Stimulated activated CD4-positive, alpha-beta T cell treated with anti-CD3 and anti-CD28 coated beads, Interleukin-15, amount 100 ng/mL, for 1 hour (primary cell): ENCODE measurements at regions not wholly inside any gene's neighbourhood (a gene's known extent, or its start where the extent isn't known, plus 50 kb on each side); places are given as distances from the start of the nearest gene placed in this dataset.
"Not testable (repeated sequence)": the region's sequence is repeated elsewhere in the genome, so short reads cannot be mapped to it uniquely, and the experiment has no call there.

Experiments used
- DNase-seq, 2 donors: peaks; one replicate each; pipeline ENCODE4 v3.0.0-alpha.2; 2020; ENCODE audit warnings: low read depth in 1 of 2, low spot score in 1 of 2

GRCh38 chr1:82139751-82140468, 339.2 kb downstream of the ADGRL2 start:
- no peak for DNase-seq

- not testable (repeated sequence) for DNase-seq
Observed at GRCh38 chr1:82136351-82136750, 335.6 kb downstream of the ADGRL2 start.

- DNase-seq, result no peak
Observed at GRCh38 chr1:82125866-82126265, 325.1 kb downstream of the ADGRL2 start.

- DNase-seq, result no peak
Observed at GRCh38 chr1:82125119-82125518, 324.4 kb downstream of the ADGRL2 start.

GRCh38 chr1:82121421-82121820, 320.7 kb downstream of the ADGRL2 start:
- DNase-seq, result no peak

GRCh38 chr1:82116105-82116504, 315.4 kb downstream of the ADGRL2 start:
- no peak for DNase-seq

GRCh38 chr1:82114887-82115286, 314.2 kb downstream of the ADGRL2 start:
- DNase-seq, result no peak

- DNase-seq, result no peak
Observed at GRCh38 chr1:82110366-82111254, 309.9 kb downstream of the ADGRL2 start.

- DNase-seq, result no peak
Observed at GRCh38 chr1:82108843-82109242, 308.1 kb downstream of the ADGRL2 start.

- no peak for DNase-seq
Observed at GRCh38 chr1:82106672-82107071, 305.9 kb downstream of the ADGRL2 start.

GRCh38 chr1:82099170-82099569, 298.4 kb downstream of the ADGRL2 start:
- DNase-seq, result no peak

- no peak for DNase-seq
Observed at GRCh38 chr1:82094136-82094535, 293.4 kb downstream of the ADGRL2 start.

- no peak for DNase-seq
Observed at GRCh38 chr1:82091729-82092128, 291.0 kb downstream of the ADGRL2 start.

- DNase-seq, result no peak
Observed at GRCh38 chr1:82091265-82091664, 290.5 kb downstream of the ADGRL2 start.

GRCh38 chr1:82090104-82090503, 289.4 kb downstream of the ADGRL2 start:
- DNase-seq, result no peak

GRCh38 chr1:82086739-82087138, 286.0 kb downstream of the ADGRL2 start:
- DNase-seq, result no peak

- no peak for DNase-seq
Observed at GRCh38 chr1:82079607-82080006, 278.9 kb downstream of the ADGRL2 start.

- DNase-seq, result no peak
Observed at GRCh38 chr1:82073659-82074058, 272.9 kb downstream of the ADGRL2 start.

- DNase-seq, result no peak
Observed at GRCh38 chr1:82073071-82073470, 272.3 kb downstream of the ADGRL2 start.

- no peak for DNase-seq
Observed at GRCh38 chr1:82065916-82066315, 265.2 kb downstream of the ADGRL2 start.

GRCh38 chr1:82064691-82065090, 264.0 kb downstream of the ADGRL2 start:
- no peak for DNase-seq

GRCh38 chr1:82062206-82062605, 261.5 kb downstream of the ADGRL2 start:
- DNase-seq, result no peak
